Fibroblast of the conjunctiva (primary cell): ENCODE measurements at regions not wholly inside any gene's neighbourhood (a gene's known extent, or its start where the extent isn't known, plus 50 kb on each side); places are given as distances from the start of the nearest gene placed in this dataset.

Experiments used
- DNase-seq: peaks from one replicate; pipeline ENCODE4 v3.0.0-alpha.2; 2010; ENCODE audit warnings: low read depth

GRCh38 chr2:66717973-66718372, 283.0 kb downstream of the MEIS1 start:
- no peak for DNase-seq

GRCh38 chr2:66721776-66722175, 286.9 kb downstream of the MEIS1 start:
- DNase-seq = no peak

- DNase-seq = no peak
Measured at GRCh38 chr2:66724241-66724640, 289.3 kb downstream of the MEIS1 start.

- no peak for DNase-seq
Measured at GRCh38 chr2:66729416-66730330, 294.7 kb downstream of the MEIS1 start.

GRCh38 chr2:66730441-66730840, 295.5 kb downstream of the MEIS1 start:
- no peak for DNase-seq

- no peak for DNase-seq
Measured at GRCh38 chr2:66733364-66733999, 298.6 kb downstream of the MEIS1 start.

- no peak for DNase-seq
Measured at GRCh38 chr2:66748939-66749338, 314.0 kb downstream of the MEIS1 start.

GRCh38 chr2:66749566-66749965, 314.6 kb downstream of the MEIS1 start:
- DNase-seq = no peak

GRCh38 chr2:66753257-66753656, 318.3 kb downstream of the MEIS1 start:
- DNase-seq = no peak

GRCh38 chr2:66753660-66754059, 318.7 kb downstream of the MEIS1 start:
- DNase-seq = no peak

GRCh38 chr2:66755974-66756373, 321.0 kb downstream of the MEIS1 start:
- no peak for DNase-seq

GRCh38 chr2:66761826-66762225, 326.9 kb downstream of the MEIS1 start:
- no peak for DNase-seq

GRCh38 chr2:66762761-66763160, 327.8 kb downstream of the MEIS1 start:
- no peak for DNase-seq

GRCh38 chr2:66766582-66766981, 331.7 kb downstream of the MEIS1 start:
- no peak for DNase-seq

GRCh38 chr2:66771359-66771976, 336.5 kb downstream of the MEIS1 start:
- DNase-seq = no peak

- no peak for DNase-seq
Measured at GRCh38 chr2:66772618-66773017, 337.7 kb downstream of the MEIS1 start.

- no peak for DNase-seq
Measured at GRCh38 chr2:66775730-66776422, 341.0 kb downstream of the MEIS1 start.

- DNase-seq = no peak
Measured at GRCh38 chr2:66781804-66782203, 346.9 kb downstream of the MEIS1 start.

- DNase-seq = no peak
Measured at GRCh38 chr2:66782780-66783361, 347.9 kb downstream of the MEIS1 start.

- DNase-seq = no peak
Measured at GRCh38 chr2:66789741-66790140, 354.8 kb downstream of the MEIS1 start.

- peak; percentile 9 for DNase-seq
Measured at GRCh38 chr2:66790651-66791181, 355.8 kb downstream of the MEIS1 start.

- no peak for DNase-seq
Measured at GRCh38 chr2:66794070-66794469, 359.1 kb downstream of the MEIS1 start.
